GM12878 (cell line): ENCODE measurements at regions not wholly inside any gene's neighbourhood (a gene's known extent, or its start where the extent isn't known, plus 50 kb on each side); places are given as distances from the start of the nearest gene placed in this dataset.

Experiments
- ATAC-seq: fragments of 200-7000 bp; cut with Tn5 transposase; 3 replicates; pipeline ENCODE4 v1.9.1; 2020; ENCODE audit warnings: mild to moderate bottlenecking, moderate library complexity
- BruUV-seq: library from RNA; stranded (reverse); fragments of 400-500 nt; replicated peaks from 2 replicates; lab custom pipeline; 2021; lab: Mats Ljungman, UMichigan
- CTCF ChIA-PET: fragments of 300-600 bp; sonication (Branson Sonifier 250); formaldehyde crosslinking; extraction: SDS; loops from one replicate; lab custom pipeline; 2021; ENCODE audit warnings: inconsistent platforms; lab: Yijun Ruan, JAX
- POLR2A ChIA-PET: fragments of 350-600 bp; formaldehyde crosslinking; extraction: SDS; loops from one replicate; lab custom pipeline; 2021; ENCODE audit warnings: inconsistent platforms; lab: Charles Lee
- RAD21 ChIA-PET: fragments of 300-600 bp; sonication (Branson Sonifier 250); formaldehyde crosslinking; loops from one replicate; lab custom pipeline; 2023; ENCODE audit warnings: antibody characterized with exemption; ENCODE audit not compliant: unreplicated experiment; lab: Charles Lee
- SMC1A ChIA-PET: fragments of 300-600 bp; sonication (Branson Sonifier 250); formaldehyde crosslinking; loops from one replicate; lab custom pipeline; 2023; ENCODE audit not compliant: unreplicated experiment, uncharacterized antibody; lab: Charles Lee
- DNase-seq: peaks from one replicate; pipeline ENCODE4 v3.0.0-alpha.2; 2011; ENCODE audit warnings: low read depth, low spot score
- FAIRE-seq: peaks from 3 replicates; lab custom pipeline; 2011; peaks lifted over from hg19 to GRCh38; lab: Jason Lieb, UNC
- H2AFZ ChIP-seq: 2 replicates; pipeline ENCODE4 v1.6.0; 2011; ENCODE audit warnings: low read depth, low read length, control low read depth; ENCODE audit not compliant: control insufficient read depth
- H3K27ac ChIP-seq: 2 replicates; pipeline ENCODE4 v1.5.1; 2011; ENCODE audit warnings: control low read depth; ENCODE audit not compliant: control insufficient read depth, insufficient read depth
- H3K27me3 ChIP-seq, 2 experiments: replicated peaks in 1 of 2; 2 replicates each; pipeline versions ENCODE4 v1.6.0 to v1.6.1; 2011; ENCODE audit warnings: low read length in 1 of 2; ENCODE audit not compliant: control insufficient read depth in 2 of 2, insufficient read depth in 2 of 2
- H3K36me3 ChIP-seq, 2 experiments: 2 replicates each; pipeline ENCODE4 v1.5.1; 2011; ENCODE audit warnings: low read length in 1 of 2; ENCODE audit not compliant: control insufficient read depth in 2 of 2, insufficient read depth in 2 of 2
- H3K4me1 ChIP-seq: 2 replicates; pipeline ENCODE4 v1.6.1; 2011; ENCODE audit warnings: mild to moderate bottlenecking, low read length, moderate library complexity, mixed read lengths; ENCODE audit not compliant: control insufficient read depth, insufficient read depth
- H3K4me2 ChIP-seq: 2 replicates; pipeline ENCODE4 v1.6.0; 2011; ENCODE audit warnings: control low read depth; ENCODE audit not compliant: control insufficient read depth, insufficient read depth
- H3K4me3 ChIP-seq: fragments of 200-600 bp; sonication (generic); 2 replicates; pipeline ENCODE4 v1.5.1; 2016
- H3K79me2 ChIP-seq: 2 replicates; pipeline ENCODE4 v1.6.0; 2011; ENCODE audit warnings: low read length; ENCODE audit not compliant: control insufficient read depth, insufficient read depth
- H3K9ac ChIP-seq: 2 replicates; pipeline ENCODE4 v1.8.0; 2011; ENCODE audit warnings: low read length, control low read depth, mixed read lengths; ENCODE audit not compliant: control insufficient read depth, insufficient read depth
- H3K9me3 ChIP-seq: replicated peaks from 3 replicates; pipeline ENCODE4 v1.5.1; 2011; ENCODE audit warnings: mild to moderate bottlenecking, low read length; ENCODE audit not compliant: control insufficient read depth, insufficient read depth
- H4K20me1 ChIP-seq: 2 replicates; pipeline ENCODE4 v1.6.0; 2011; ENCODE audit not compliant: control insufficient read depth, insufficient read depth
- CBX5 ChIP-seq: sonication (generic); IDR thresholded peaks from 2 replicates; pipeline ENCODE4 v1.6.1; 2016; ENCODE audit warnings: low read depth, moderate library complexity, mild to moderate bottlenecking, inconsistent platforms
- CHD1 ChIP-seq: IDR thresholded peaks from 2 replicates; pipeline ENCODE4 v1.6.1; 2012; ENCODE audit warnings: low read depth, low read length, improper control_type of control experiment
- CUX1 ChIP-seq: IDR thresholded peaks from 2 replicates; pipeline ENCODE4 v1.6.1; 2012; ENCODE audit warnings: improper control_type of control experiment, low read depth, low read length; ENCODE audit not compliant: insufficient replicate concordance
- ELK1 ChIP-seq: IDR thresholded peaks from 2 replicates; pipeline ENCODE4 v1.6.1; 2012; ENCODE audit warnings: low read depth, low read length, improper control_type of control experiment
- HDGF ChIP-seq: fragments of 450-650 bp; IDR thresholded peaks from 2 replicates; pipeline ENCODE4 v1.6.1; 2016; ENCODE audit warnings: antibody characterized with exemption
- MEF2A ChIP-seq: IDR thresholded peaks from 2 replicates; pipeline ENCODE4 v1.6.1; 2011; ENCODE audit warnings: low read depth, mild to moderate bottlenecking, low read length, moderate library complexity; ENCODE audit not compliant: insufficient read depth
- MEF2B ChIP-seq: fragments of 450-650 bp; IDR thresholded peaks from 2 replicates; pipeline ENCODE4 v1.6.1; 2018; ENCODE audit warnings: mild to moderate bottlenecking, moderate library complexity; ENCODE audit not compliant: partially characterized antibody, poor library complexity, severe bottlenecking
- PAX8 ChIP-seq: fragments of 450-650 bp; IDR thresholded peaks from 2 replicates; pipeline ENCODE4 v1.6.1; 2017; ENCODE audit warnings: mild to moderate bottlenecking, moderate library complexity
- RAD21 ChIP-seq: IDR thresholded peaks from 2 replicates; pipeline ENCODE4 v1.6.1; 2011; ENCODE audit warnings: mild to moderate bottlenecking, low read depth, low read length, moderate library complexity; ENCODE audit not compliant: insufficient read depth
- RBBP5 ChIP-seq: fragments of 200-600 bp; sonication (generic); conservative IDR thresholded peaks from 2 replicates; pipeline ENCODE4 v1.6.1; 2016
- RUNX3 ChIP-seq: IDR thresholded peaks from 2 replicates; pipeline ENCODE4 v1.6.1; 2012; ENCODE audit warnings: low read length, inconsistent platforms
- SMC3 ChIP-seq: IDR thresholded peaks from 2 replicates; pipeline ENCODE4 v1.6.1; 2011; ENCODE audit warnings: low read length, improper control_type of control experiment, borderline replicate concordance
- STAT3 ChIP-seq: IDR thresholded peaks from 2 replicates; pipeline ENCODE4 v1.6.1; 2011; ENCODE audit warnings: low read depth, low read length, improper control_type of control experiment
- ZNF622 ChIP-seq: fragments of 450-650 bp; IDR thresholded peaks from 2 replicates; pipeline ENCODE4 v1.6.1; 2017; ENCODE audit warnings: mild to moderate bottlenecking, inconsistent platforms
- in situ Hi-C: fragments of 300-500 bp; cut with MboI; formaldehyde crosslinking; loops from 9 replicates; pipeline ENCODE4 v1.14.3; 2018; ENCODE audit warnings: mixed read lengths
- intact Hi-C: fragments of 100-400 bp; cut with micrococcal nuclease; formaldehyde crosslinking; loops from one replicate; pipeline ENCODE4 v1.14.2; 2022; ENCODE audit not compliant: unreplicated experiment
- TF ChIP-seq, protein P1 (sequence below): fragments of 150-350 bp; IDR thresholded peaks from 2 replicates; pipeline ENCODE4 v1.6.1; 2016; ENCODE audit warnings: low read depth, low read length
- TF ChIP-seq, protein P2 (sequence below): fragments of 450-650 bp; IDR thresholded peaks from 2 replicates; pipeline ENCODE4 v1.6.1; 2016; ENCODE audit warnings: mild to moderate bottlenecking

- Histone ChIP-seq H3K4me2 (no peak overlapping the region), H3K9ac (no peak overlapping the region), H3K79me2 (no peaks in the 10 kb centered on the region), H3K27me3 (no peaks in the 10 kb centered on the region), H3K4me1 (no peaks in the 10 kb centered on the region), H2AFZ (no peak overlapping the region), H4K20me1 (no peaks in the 10 kb centered on the region), H3K36me3 (no peaks in the 10 kb centered on the region), H3K9me3 (no peaks in the 10 kb centered on the region), H3K4me3 (no peak overlapping the region), H3K27ac (no peak overlapping the region)
- no TSS peak for BruUV-seq
- no peak for DNase-seq
- POLR2A ChIA-PET, result no interaction called here
- RAD21 ChIA-PET, result no interaction called here
- SMC1A ChIA-PET, result no interaction called here
- TF ChIP-seq ELK1 (no peak), STAT3 (no peak), SMC3 (no peak), RAD21 (no peak), CUX1 (no peak), RUNX3 (no peak), HDGF (no peak), CBX5 (no peak), MEF2A (no peak), MEF2B (no peak), RBBP5 (no peak), ZNF622 (no peak), PAX8 (no peak), CHD1 (no peak)
- TF ChIP-seq, protein P1, sequence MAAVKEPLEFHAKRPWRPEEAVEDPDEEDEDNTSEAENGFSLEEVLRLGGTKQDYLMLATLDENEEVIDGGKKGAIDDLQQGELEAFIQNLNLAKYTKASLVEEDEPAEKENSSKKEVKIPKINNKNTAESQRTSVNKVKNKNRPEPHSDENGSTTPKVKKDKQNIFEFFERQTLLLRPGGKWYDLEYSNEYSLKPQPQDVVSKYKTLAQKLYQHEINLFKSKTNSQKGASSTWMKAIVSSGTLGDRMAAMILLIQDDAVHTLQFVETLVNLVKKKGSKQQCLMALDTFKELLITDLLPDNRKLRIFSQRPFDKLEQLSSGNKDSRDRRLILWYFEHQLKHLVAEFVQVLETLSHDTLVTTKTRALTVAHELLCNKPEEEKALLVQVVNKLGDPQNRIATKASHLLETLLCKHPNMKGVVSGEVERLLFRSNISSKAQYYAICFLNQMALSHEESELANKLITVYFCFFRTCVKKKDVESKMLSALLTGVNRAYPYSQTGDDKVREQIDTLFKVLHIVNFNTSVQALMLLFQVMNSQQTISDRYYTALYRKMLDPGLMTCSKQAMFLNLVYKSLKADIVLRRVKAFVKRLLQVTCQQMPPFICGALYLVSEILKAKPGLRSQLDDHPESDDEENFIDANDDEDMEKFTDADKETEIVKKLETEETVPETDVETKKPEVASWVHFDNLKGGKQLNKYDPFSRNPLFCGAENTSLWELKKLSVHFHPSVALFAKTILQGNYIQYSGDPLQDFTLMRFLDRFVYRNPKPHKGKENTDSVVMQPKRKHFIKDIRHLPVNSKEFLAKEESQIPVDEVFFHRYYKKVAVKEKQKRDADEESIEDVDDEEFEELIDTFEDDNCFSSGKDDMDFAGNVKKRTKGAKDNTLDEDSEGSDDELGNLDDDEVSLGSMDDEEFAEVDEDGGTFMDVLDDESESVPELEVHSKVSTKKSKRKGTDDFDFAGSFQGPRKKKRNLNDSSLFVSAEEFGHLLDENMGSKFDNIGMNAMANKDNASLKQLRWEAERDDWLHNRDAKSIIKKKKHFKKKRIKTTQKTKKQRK, result no peak
- TF ChIP-seq, protein P2, sequence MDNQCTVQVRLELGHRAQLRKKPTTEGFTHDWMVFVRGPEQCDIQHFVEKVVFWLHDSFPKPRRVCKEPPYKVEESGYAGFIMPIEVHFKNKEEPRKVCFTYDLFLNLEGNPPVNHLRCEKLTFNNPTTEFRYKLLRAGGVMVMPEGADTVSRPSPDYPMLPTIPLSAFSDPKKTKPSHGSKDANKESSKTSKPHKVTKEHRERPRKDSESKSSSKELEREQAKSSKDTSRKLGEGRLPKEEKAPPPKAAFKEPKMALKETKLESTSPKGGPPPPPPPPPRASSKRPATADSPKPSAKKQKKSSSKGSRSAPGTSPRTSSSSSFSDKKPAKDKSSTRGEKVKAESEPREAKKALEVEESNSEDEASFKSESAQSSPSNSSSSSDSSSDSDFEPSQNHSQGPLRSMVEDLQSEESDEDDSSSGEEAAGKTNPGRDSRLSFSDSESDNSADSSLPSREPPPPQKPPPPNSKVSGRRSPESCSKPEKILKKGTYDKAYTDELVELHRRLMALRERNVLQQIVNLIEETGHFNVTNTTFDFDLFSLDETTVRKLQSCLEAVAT, result no peak
- no peak for FAIRE-seq
- intact Hi-C loops, result no loop called here
- CTCF ChIA-PET, result interaction anchor here (0.6 kb wide), 1 partner anchor 17 kb away, joined by 3 read pairs; no protein-coding TSS in a partner anchor
- in situ Hi-C loops, result no loop called here
- ATAC-seq, result no peak
Observed at GRCh38 chr5:147989994-147990393, 73.8 kb upstream of the SPINK5 start.
